A172 (cell line): ENCODE measurements at regions not wholly inside any gene's neighbourhood (a gene's known extent, or its start where the extent isn't known, plus 50 kb on each side); places are given as distances from the start of the nearest gene placed in this dataset.
"Not testable (repeated sequence)": the region's sequence is repeated elsewhere in the genome, so short reads cannot be mapped to it uniquely, and the experiment has no call there.

Source experiments
- DNase-seq: peaks from one replicate; pipeline ENCODE4 v3.0.0-alpha.2; 2015; ENCODE audit warnings: low spot score

GRCh38 chr10:93127642-93128215 lies 54.0 kb downstream of the CYP26A1 start:
- not testable (repeated sequence) for DNase-seq

- DNase-seq, result no peak
These were observed 58.3 kb downstream of the CYP26A1 start for GRCh38 chr10:93131986-93132385.

GRCh38 chr10:93138113-93138870 lies 64.6 kb downstream of the CYP26A1 start:
- DNase-seq, result no peak

GRCh38 chr10:93139059-93139655 lies 65.5 kb downstream of the CYP26A1 start:
- DNase-seq, result no peak

DNA sequence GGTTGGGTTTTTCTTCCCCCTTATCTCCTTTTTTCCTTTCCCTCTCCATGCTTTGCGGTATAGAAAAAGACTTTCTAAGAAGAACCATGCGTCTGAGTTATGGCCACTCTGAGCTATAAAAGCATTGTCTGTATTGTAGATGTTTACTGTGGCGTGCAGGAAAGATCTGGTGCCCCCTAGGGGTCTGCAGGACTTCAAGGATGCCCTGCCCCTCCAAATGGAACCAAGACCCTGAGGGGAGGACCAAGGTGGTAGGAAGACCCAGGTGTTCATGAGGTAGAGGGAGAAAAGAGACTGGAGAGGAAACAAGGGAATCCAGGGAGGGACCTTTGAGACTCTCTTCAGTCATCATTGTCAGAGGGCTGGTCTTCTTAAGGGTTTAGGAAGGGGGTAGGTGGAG lies 68.8 kb downstream of the CYP26A1 start:
- DNase-seq, result no peak

DNA sequence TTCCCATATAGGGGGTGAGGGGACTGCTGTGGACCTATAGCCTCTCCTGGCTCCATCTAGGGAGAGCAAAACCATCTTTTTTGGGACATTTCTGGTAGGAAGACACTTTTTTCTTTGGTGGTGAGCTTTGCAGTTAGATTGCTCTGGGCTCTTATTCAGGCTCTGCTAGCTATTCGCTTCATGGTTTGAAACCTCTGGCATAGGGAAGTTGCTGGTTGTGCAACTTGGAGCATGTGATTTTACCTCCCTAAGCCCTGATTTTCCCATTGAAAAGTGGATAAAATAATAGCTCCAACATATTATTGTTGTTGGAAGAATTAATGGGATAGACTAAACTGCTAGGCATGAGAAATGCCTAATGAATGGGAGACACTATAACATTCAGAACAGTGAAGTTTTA lies 69.6 kb downstream of the CYP26A1 start:
- no peak for DNase-seq

DNA sequence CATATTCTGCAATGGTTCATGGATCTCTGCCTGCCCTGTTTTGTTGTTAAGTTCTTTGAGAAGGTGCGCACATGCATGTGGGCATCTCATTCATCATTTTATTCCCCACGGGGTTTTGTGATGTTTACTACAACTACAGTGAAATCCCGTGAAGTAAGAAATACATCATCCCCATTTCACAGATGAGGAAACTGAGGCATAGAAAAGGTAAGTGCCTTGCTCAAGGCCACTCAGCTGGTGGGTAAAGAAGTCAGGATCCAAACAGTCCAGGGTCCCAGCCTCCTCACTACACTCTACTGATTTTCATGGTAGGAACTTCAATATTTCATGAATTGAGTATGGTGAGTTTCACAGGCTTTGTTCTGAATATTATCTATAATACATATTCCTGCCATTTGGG lies 72.6 kb downstream of the CYP26A1 start:
- DNase-seq, result no peak

DNA sequence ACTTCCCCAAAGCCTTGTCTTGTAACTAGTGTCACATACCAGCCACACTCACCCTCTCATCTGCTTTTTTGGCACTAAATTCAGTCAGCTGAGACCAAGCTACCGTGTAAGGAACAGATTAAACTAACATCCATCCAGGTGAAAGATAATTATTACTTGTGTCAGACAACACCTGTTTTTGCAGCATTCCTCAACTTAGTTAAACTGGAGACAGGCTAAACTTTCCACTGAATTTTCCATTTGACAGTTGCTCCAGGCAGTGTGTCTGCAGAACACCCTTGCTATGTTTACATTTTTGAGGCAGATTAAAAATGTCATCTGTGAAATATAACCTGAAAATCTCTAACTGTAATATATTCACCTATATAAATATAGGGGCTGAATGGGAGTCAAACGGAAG lies 73.6 kb downstream of the CYP26A1 start:
- DNase-seq, result no peak

DNA sequence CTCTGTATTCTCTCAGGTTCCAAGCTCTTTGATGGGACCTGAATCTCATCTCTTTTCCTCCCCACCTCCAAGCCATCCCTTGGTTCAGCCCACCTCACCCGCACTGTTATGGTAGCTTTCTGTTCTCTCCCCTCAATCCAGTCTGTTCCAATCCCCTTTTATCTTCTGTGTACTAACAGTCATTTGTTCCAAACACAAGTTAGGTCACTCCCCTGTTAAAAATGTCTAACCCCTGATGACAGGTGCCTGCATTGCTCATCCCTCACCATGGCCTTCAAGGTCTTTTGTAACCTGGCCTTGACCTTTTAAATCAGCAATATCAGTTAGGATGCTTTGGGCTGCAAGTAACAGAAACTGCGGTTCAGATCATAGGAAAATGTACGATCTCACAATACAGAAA lies 74.8 kb downstream of the CYP26A1 start:
- no peak for DNase-seq

- DNase-seq, result peak; percentile 20
These were observed 76.1 kb downstream of the CYP26A1 start for GRCh38 chr10:93149761-93150160.

DNA sequence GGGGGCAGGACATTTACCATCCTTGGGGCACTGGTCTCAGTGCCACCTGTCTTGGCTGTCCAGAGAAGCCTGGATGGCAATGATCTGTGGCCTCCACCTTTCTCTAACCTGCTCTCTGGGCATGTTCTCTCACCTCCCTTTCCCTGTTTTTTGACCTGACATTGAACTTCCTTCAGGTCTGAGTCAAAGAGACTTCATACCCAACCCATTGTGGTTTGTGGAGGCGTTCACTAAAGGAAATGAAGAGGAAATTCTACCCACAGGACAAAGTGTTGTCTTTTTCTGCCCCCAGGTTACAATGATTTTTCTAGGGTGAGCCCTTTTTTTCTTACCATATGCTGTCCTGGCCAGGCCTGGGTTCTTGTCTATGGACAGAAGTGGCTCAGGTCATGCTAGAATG lies 76.6 kb downstream of the CYP26A1 start:
- DNase-seq, result peak; percentile 47

GRCh38 chr10:93150990-93151547 lies 77.4 kb downstream of the CYP26A1 start:
- no peak for DNase-seq

GRCh38 chr10:93152136-93152535 lies 78.4 kb downstream of the CYP26A1 start:
- peak; percentile 85 for DNase-seq

DNA sequence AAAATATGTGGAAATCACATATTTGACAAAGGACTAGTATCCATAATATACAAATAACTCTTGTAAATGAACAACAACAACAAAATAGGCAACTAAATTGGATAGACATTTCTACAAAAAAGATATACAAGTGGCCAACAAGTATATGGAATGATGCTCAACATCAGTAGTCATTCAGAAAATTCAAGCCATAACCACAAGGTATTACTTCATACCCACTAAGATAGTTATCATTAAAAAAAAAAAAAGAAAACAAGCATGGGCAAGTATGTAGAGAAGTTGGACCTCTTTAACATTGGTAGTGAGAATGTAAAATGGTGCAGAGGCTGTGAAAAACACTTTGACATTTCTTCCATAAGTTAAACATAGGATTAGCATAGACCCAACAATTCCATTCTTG lies 80.8 kb downstream of the CYP26A1 start:
- DNase-seq, result no peak

GRCh38 chr10:93160140-93160539 lies 86.4 kb downstream of the CYP26A1 start:
- no peak for DNase-seq

DNA sequence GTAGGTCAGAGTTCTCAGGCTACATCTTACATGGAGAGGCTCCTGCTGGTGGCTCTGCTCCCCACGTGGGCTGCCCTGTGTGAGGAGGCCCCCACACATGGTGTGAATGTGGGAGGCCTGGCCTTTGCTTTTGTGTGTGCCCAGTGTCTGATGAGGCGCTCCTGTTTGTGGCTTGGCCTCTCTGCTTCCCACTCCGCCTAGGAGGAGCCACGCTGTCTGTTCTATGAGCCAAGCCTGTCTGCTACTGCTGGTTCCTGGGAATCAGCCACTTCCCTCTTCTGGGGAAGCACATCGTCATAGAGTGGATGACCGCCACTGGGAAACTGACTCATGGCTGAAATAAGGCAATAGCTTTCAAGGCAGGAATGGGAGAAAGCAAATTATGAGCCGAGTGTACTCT lies 87.1 kb downstream of the CYP26A1 start:
- peak; percentile 74 for DNase-seq

GRCh38 chr10:93165367-93165766 lies 91.7 kb downstream of the CYP26A1 start:
- DNase-seq, result peak; percentile 16

DNA sequence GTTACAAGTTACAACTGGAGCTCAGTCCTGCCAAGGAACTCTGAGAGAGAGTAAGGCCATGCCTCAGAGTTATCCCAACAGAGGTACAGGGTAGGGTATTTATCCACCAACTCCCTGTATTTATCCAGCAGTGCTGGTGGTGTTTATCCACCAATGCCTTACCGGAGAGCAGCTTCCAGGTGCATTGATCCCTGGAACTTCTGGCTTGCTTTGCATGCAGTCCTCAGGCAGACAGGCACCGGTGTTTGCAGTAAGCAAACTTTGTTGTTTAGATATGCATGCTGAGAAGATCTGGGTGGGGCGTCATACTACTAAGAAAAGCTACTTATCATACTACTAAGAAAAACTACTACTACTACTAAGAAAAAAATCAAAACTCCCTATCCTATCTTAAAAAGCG lies 92.4 kb downstream of the CYP26A1 start:
- no peak for DNase-seq

- DNase-seq, result no peak
These were observed 98.1 kb downstream of the CYP26A1 start for GRCh38 chr10:93171837-93172236.

- no peak for DNase-seq
These were observed 100.5 kb downstream of the CYP26A1 start for GRCh38 chr10:93173967-93174845.

DNA sequence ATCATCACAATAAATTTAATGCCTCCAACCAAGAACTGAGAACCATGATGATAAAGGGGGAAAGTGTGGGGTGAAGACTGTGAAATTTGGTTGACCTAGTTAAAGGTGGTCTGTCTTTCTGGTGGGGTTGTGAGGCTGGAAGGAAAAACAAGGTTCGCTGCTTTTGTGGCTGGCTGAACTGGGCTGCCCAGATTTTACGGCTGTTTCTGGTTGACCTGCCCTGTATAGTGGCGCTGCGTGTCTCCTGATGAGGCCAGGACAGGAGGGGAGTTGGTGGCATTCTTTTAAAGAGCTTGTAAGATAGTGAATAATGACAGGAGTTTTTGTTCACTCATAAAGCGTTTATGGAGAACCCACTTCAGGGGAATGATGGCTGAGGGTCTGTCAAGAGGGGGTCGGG lies 101.8 kb downstream of the CYP26A1 start:
- no peak for DNase-seq

GRCh38 chr10:93177511-93177910 lies 103.8 kb downstream of the CYP26A1 start:
- DNase-seq, result no peak
